ENCODE measurements at regions not wholly inside any gene's neighbourhood (a gene's known extent, or its start where the extent isn't known, plus 50 kb on each side); places are given as distances from the start of the nearest gene placed in this dataset.
"Not testable (repeated sequence)": the region's sequence is repeated elsewhere in the genome, so short reads cannot be mapped to it uniquely, and the experiment has no call there.

DNA sequence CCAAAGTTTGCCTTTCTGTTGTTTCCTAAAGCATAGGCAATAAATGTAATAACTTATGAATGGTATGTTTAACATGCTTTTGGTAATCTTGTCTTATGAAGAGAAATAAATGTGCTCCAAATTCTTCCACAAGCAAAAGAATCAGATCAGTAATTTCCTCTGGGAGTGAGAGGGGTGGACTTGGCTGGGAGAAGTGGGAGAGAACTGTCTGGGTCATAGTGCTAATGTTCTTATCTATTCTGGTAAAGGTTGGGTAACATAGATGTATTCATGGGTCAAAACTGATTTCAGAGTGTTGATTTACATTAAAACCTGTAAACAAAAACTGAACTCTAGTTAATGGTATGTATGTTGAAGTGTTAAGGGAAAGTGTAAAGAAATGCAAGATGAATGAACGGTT, 211.7 kb upstream of the IRS2 start:
- Mint-ChIP-seq H3K27ac (no peak overlapping the region), H3K4me3 (ENCODE audit: low read depth) (no peak overlapping the region), H3K9me3 (ENCODE audit: low read depth) (no peaks in the 10 kb centered on the region), H3K36me3 (ENCODE audit: insufficient read depth) (no peaks in the 10 kb centered on the region), H3K4me1 (ENCODE audit: low read depth) (peaks cover 2% of the 10 kb centered on the region), H3K27me3 (peaks cover 27% of the 10 kb centered on the region)
- DNase-seq (ENCODE audit: low spot score, unreplicated experiment) = no peak
- TF ChIP-seq, protein P1, sequence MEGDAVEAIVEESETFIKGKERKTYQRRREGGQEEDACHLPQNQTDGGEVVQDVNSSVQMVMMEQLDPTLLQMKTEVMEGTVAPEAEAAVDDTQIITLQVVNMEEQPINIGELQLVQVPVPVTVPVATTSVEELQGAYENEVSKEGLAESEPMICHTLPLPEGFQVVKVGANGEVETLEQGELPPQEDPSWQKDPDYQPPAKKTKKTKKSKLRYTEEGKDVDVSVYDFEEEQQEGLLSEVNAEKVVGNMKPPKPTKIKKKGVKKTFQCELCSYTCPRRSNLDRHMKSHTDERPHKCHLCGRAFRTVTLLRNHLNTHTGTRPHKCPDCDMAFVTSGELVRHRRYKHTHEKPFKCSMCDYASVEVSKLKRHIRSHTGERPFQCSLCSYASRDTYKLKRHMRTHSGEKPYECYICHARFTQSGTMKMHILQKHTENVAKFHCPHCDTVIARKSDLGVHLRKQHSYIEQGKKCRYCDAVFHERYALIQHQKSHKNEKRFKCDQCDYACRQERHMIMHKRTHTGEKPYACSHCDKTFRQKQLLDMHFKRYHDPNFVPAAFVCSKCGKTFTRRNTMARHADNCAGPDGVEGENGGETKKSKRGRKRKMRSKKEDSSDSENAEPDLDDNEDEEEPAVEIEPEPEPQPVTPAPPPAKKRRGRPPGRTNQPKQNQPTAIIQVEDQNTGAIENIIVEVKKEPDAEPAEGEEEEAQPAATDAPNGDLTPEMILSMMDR (IDR thresholded peaks at IDR 0.05; ENCODE audit: unreplicated experiment) = no peak

DNA sequence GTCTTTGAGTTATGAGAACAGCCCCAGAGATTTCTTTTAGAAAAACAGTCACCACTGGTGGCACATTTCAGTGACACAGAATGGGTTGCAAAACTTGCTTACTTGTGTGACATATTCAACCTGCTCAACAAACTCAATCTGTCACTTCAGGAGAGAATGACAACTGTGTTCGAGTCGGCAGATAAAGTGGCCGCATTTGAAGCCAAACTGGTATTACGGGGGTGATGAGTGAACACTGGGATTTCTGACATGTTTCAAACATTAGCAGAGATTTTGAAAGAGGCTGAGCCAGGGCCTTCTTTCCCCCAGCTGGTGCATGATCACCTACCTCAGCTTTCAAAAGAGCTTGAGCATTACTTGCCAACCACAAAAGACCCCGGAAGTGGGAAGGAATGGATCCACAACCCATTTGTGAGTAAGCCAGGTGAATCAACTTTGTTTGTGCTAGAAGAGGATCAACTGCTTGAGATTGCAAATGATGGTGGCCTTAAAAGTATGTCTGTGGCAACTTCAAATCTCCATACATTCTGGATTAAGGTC, 210.7 kb upstream of the IRS2 start:
- H3K36me3 Mint-ChIP-seq (ENCODE audit: insufficient read depth) = not testable (repeated sequence)

DNA sequence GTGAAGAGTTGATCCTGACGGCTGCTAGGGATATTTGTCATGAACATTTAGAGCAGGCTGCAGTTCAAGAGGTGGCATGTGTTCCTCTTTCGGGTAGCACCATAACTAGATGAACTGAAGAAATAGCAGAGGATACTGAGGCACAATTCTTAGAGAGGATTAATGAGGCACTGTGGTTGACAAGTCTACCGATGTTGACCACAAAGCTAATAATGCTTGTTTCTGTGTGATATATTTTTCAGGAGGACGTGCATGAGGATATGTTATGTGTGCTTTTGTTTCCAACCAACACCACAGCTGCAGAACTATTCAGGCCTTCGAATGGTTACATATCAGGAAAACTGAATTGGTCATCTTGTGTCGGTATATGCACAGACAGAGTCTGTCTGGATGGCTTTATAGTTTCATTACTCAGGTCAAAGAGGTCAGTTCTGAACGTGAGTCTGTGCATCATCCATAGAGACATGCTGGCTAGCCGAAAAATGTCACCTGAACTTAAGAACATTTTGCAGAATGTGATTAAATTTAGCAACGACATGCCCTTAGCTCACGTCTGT, 210.1 kb upstream of the IRS2 start:
- TF ChIP-seq, protein P1 (IDR thresholded peaks at IDR 0.05; ENCODE audit: unreplicated experiment) = no peak
- H3K36me3 Mint-ChIP-seq (ENCODE audit: insufficient read depth) = no peaks in the 10 kb centered on the region
- DNase-seq (ENCODE audit: low spot score, unreplicated experiment) = no peak
- no peak overlapping the region for H3K27ac Mint-ChIP-seq
- peaks cover 2% of the 10 kb centered on the region for H3K4me1 Mint-ChIP-seq (ENCODE audit: low read depth)
- peaks cover 23% of the 10 kb centered on the region for H3K27me3 Mint-ChIP-seq
- no peak overlapping the region for H3K4me3 Mint-ChIP-seq (ENCODE audit: low read depth)
- H3K9me3 Mint-ChIP-seq (ENCODE audit: low read depth) = no peaks in the 10 kb centered on the region

More for the DNA sequence above, 210.7 kb upstream of the IRS2 start:
- not testable (repeated sequence) for H3K27ac Mint-ChIP-seq; H3K4me1 Mint-ChIP-seq (ENCODE audit: low read depth); DNase-seq (ENCODE audit: low spot score, unreplicated experiment); H3K4me3 Mint-ChIP-seq (ENCODE audit: low read depth); H3K9me3 Mint-ChIP-seq (ENCODE audit: low read depth)
- peaks cover 29% of the 10 kb centered on the region for H3K27me3 Mint-ChIP-seq

DNA sequence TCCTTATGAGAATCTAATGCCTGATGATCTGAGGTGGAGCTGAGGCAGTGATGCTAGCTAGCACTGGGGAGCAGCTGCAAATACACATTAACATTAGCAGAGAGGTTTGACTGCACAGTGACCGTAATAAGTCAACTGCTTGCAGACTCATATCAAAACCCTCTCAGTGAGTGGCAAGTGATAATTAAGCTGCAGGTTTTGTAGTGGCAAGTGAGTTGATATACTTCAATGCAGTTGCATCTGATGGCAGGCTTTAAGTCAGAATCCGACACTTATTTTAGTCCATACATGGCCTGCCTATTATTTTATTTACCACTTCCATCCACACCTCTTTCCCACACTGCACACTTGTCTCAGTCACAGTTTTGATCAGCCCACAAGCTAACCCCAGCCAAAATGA, 209.2 kb upstream of the IRS2 start:
- H3K27me3 Mint-ChIP-seq = peaks cover 19% of the 10 kb centered on the region
- no peak overlapping the region for H3K27ac Mint-ChIP-seq
- TF ChIP-seq, protein P1 (IDR thresholded peaks at IDR 0.05; ENCODE audit: unreplicated experiment) = no peak
- no peak for DNase-seq (ENCODE audit: low spot score, unreplicated experiment)
- no peaks in the 10 kb centered on the region for H3K36me3 Mint-ChIP-seq (ENCODE audit: insufficient read depth)
- peaks cover 2% of the 10 kb centered on the region for H3K4me1 Mint-ChIP-seq (ENCODE audit: low read depth)
- no peak overlapping the region for H3K4me3 Mint-ChIP-seq (ENCODE audit: low read depth)
- H3K9me3 Mint-ChIP-seq (ENCODE audit: low read depth) = no peaks in the 10 kb centered on the region

DNA sequence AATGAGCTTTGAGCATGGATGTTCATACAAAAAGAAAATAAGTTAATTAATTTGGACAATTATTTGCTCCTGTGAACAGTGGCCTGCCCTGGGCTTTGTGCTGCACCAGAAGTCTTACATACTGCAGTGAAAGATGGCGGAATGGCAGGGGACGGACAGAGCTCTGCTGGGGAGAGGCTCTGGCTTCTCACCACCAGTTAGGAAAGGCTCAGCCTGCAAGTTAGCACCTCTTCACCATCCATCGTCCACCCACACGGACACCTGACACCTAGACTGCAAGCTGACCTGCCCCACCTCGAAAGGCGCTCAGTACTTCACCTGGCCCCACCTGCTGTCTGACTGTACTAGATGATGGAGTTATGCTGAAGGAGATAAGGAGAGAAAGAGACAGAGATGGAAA, 203.9 kb upstream of the IRS2 start:
- Mint-ChIP-seq H3K36me3 (ENCODE audit: insufficient read depth) (no peaks in the 10 kb centered on the region), H3K9me3 (ENCODE audit: low read depth) (no peaks in the 10 kb centered on the region), H3K4me3 (ENCODE audit: low read depth) (no peak overlapping the region), H3K27me3 (peaks cover 2% of the 10 kb centered on the region), H3K27ac (no peak overlapping the region), H3K4me1 (ENCODE audit: low read depth) (peaks cover 3% of the 10 kb centered on the region)
- TF ChIP-seq, protein P1 (IDR thresholded peaks at IDR 0.05; ENCODE audit: unreplicated experiment) = no peak
- DNase-seq (ENCODE audit: low spot score, unreplicated experiment) = no peak

DNA sequence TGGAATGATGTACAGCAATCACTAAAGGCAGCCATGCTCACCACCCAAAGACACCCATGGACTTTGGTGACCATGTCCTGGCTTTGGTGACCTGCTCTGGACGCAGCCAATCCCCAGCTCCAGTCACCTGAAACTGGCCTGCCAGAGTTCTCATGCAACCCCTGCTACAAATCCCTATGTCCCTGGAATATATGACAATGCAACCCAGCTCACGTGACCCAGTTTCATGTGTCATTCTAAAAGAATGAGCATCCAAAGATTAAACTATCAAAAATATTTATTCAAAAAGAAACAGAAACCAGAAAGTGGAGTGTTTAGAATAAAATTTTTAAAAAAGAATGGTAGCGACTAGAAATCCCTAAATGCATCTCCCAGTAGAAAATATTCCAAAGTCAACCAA, 203.3 kb upstream of the IRS2 start:
- TF ChIP-seq, protein P1 (IDR thresholded peaks at IDR 0.05; ENCODE audit: unreplicated experiment) = no peak
- Mint-ChIP-seq H3K4me1 (ENCODE audit: low read depth) (peaks cover 3% of the 10 kb centered on the region), H3K9me3 (ENCODE audit: low read depth) (no peaks in the 10 kb centered on the region), H3K36me3 (ENCODE audit: insufficient read depth) (no peaks in the 10 kb centered on the region), H3K4me3 (ENCODE audit: low read depth) (no peak overlapping the region), H3K27ac (no peak overlapping the region), H3K27me3 (peaks cover 2% of the 10 kb centered on the region)
- DNase-seq (ENCODE audit: low spot score, unreplicated experiment) = no peak

Data from progenitor cell of endocrine pancreas (in vitro differentiated cells).